Gastroesophageal sphincter (tissue), 3 donors: ENCODE measurements at regions not wholly inside any gene's neighbourhood (a gene's known extent, or its start where the extent isn't known, plus 50 kb on each side); places are given as distances from the start of the nearest gene placed in this dataset.

Experiments used
- EP300 ChIP-seq: sonication (generic); formaldehyde crosslinking; IDR thresholded peaks from one replicate; pipeline ENCODE4 v1.6.1; 2017; ENCODE audit warnings: antibody characterized with exemption, mild to moderate bottlenecking
- POLR2A ChIP-seq, 2 donors: fragments of 450-650 bp; IDR thresholded peaks; one replicate each; pipeline ENCODE4 v1.6.1; 2017; ENCODE audit warnings: antibody characterized with exemption in 2 of 2, mild to moderate bottlenecking in 2 of 2, moderate library complexity in 1 of 2
- TF ChIP-seq, protein P1 (sequence below), 4 experiments: fragments of 200-600 bp in 2 of 4; fragments of 450-650 bp in 2 of 4; sonication (generic) in 1 of 4; IDR thresholded peaks; one replicate each; pipeline ENCODE4 v1.5.1; 2017 to 2019; ENCODE audit warnings: antibody characterized with exemption in 4 of 4, mild to moderate bottlenecking in 2 of 4, moderate library complexity in 2 of 4

DNA sequence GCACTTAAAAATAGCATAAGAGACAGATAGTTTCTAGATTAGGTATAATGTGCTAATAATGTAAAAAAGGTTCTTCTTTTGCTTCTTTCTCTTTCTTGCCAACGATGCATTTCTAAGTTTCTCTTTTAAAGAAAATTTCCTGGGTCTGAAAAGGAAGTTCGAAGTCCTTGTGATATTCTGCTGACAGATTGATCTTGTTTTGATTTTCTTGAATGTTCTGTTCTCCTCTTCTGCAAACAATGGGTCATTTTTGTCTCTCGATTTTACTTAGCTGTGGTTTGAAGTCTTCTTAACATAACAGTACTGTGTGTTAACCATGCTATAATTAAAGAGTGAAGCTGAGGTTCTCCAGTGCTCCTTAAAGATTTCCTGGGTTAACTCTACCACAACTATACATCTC is 61.1 kb upstream of the ACYP2 start:
- no peak for TF ChIP-seq EP300
- TF ChIP-seq, protein P1, sequence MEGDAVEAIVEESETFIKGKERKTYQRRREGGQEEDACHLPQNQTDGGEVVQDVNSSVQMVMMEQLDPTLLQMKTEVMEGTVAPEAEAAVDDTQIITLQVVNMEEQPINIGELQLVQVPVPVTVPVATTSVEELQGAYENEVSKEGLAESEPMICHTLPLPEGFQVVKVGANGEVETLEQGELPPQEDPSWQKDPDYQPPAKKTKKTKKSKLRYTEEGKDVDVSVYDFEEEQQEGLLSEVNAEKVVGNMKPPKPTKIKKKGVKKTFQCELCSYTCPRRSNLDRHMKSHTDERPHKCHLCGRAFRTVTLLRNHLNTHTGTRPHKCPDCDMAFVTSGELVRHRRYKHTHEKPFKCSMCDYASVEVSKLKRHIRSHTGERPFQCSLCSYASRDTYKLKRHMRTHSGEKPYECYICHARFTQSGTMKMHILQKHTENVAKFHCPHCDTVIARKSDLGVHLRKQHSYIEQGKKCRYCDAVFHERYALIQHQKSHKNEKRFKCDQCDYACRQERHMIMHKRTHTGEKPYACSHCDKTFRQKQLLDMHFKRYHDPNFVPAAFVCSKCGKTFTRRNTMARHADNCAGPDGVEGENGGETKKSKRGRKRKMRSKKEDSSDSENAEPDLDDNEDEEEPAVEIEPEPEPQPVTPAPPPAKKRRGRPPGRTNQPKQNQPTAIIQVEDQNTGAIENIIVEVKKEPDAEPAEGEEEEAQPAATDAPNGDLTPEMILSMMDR (IDR thresholded peaks at IDR 0.05): no peak
- no peak for TF ChIP-seq POLR2A (IDR thresholded peaks at IDR 0.05)
